ENCODE measurements at regions not wholly inside any gene's neighbourhood (a gene's known extent, or its start where the extent isn't known, plus 50 kb on each side); places are given as distances from the start of the nearest gene placed in this dataset.
"Not testable (repeated sequence)": the region's sequence is repeated elsewhere in the genome, so short reads cannot be mapped to it uniquely, and the experiment has no call there.

DNA sequence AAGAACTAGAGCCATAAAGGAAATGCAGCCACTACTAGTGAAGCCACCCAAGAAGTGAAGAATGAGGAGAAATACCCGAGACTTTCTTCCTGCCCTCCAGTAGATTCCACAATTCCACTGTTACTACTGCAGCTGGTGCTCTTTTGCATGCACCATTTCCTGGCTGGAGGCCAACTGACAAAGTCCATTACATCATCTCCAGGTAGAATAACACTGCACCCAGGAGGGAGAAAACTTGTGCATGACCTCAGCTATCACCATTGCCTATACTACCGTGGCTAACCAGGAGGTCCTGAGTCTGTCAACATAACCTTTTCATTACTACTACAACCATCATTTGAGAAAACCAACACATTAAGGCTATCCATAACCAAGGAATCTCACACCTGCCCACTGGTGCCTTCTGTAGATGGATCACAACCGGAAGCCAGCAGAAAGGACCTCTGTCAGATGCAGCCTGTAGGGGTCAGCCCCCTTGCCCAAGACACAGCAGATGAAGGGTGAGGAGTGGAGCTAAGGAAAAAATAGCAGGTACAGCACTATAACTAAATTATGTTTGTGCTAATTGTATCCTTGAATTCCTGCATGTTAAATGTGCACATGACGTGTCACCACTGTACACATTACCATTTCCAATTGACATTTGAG is 200.8 kb upstream of the C2CD4B start:
- no peak for DNase-seq (ENCODE audit: low read depth in 2 of 2)

DNA sequence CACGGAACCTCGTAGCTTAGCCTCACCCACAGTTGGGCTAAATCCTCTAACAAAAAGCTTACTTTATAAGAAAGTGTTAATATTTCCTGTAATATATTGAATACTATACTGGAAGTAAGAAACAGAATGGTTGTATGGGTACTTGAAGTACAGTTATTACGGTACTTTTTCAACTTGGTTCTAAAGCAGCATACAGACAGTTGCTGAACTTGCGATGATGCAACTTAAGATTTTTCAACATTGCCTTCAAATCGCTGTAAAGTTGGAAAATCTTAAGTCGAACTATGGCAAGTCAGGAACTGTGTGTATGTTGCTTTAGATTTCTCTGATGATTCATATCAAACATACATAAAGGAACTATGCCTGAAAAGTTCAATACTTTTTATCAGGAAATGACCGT is 204.4 kb upstream of the C2CD4B start:
- DNase-seq (ENCODE audit: low read depth in 2 of 2): no peak

DNA sequence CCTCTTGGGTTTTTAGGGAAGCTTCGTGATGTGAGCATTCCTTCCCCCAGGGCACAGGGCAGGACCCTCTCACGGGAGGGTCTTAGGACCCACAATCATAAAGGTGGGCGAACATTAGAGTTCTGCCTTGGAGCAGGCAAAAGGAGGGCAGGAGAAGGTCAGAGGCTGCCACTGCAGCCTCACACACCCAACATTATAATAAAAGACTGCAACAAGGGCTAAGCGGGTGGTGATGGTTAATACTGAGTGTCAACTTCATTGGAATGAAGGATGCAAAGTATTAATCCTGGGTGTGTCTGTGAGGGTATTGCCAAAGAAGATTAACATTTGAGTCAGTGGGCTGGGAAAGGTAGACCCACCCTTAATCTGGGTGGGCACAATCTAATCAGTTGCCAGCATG is 206.6 kb upstream of the C2CD4B start:
- not testable (repeated sequence) for DNase-seq (ENCODE audit: low read depth in 2 of 2)

DNA sequence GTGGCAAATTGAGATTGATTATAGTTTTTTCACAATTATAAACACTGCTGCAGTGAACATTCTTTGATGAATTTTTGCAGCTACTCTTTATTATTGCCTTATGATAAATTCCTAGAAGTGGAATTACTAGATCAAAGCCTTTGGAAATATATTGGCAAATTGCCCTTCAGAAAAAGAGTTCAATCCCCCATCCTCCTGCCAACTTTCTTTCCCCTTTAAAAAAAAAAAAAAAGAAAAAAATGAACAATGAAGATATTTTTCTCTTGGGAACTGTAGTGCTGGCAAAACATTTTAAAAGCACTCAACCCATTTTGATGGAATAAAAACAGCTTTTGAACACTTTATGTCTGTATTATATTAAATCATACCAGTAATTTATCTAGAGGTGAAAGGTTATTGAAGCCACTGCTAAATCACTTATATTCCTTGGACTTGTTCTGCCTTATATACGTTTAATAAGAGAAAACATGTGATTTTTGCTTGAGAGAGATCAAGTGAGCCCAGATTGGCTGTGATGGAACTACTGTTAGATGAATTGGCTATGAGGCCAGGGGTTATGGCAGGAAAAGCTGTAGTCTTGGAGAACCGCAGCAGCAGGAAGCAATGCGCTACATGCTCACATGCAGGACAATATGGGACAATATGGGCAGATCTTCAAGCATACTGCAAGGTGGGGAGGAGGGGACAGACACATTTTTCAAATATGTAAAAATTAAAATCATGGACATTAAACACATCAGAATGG is 212.8 kb upstream of the C2CD4B start:
- DNase-seq (ENCODE audit: low read depth in 2 of 2): no peak

DNA sequence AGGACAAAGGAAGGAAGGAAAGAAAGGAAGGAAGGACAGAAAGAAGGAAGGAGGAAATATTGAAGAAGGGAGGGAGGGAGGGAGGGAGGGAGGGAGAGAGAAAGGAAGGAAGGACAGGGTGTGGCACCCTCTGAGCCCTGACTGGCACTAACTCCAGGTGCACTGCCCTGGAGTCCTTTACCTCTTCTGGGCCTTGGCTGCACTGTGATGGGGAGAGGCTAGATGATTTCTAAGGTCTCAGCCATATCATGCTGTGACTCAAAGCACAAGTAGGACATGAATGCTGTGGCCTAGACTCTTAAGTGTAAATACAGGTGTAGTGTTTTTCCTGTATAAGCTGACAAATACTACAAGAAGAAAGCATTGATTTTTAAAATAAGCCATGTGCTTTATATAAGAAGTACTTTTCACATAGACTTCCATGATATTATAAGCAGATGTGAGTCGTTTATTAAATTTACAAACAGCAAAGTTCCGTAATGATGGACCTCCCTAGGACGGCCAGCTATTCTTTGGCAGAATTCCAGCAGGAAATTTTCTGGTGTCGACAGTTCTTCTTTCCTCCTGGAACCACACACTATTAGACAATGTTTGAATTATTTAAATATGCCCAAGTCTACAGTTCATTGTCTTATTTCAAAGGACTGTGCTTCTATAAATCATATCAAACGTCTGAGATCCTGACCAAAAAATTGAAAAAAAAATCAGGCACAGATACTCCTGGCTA is 213.8 kb upstream of the C2CD4B start:
- no peak for DNase-seq (ENCODE audit: low read depth in 2 of 2)

DNA sequence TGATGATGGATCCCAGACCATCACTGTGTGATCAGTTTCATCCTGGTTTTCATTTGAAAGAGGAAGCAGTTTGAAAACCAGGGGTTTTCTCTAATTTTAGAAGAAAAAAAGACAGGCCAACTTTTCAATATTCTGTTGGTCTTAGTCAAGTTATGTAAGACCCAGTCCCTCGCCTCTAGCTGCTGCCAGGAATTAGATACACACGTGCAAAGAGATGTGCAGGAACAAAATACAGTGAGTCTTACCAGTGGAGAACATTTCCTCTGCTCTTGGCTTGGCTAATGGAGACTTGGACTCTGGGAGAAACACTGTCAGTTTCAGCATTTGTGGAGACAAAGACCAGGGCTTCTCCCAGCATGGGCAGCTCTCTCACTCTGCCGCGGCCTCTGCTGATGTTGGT is 214.9 kb upstream of the C2CD4B start:
- DNase-seq (ENCODE audit: low read depth in 2 of 2): no peak

DNA sequence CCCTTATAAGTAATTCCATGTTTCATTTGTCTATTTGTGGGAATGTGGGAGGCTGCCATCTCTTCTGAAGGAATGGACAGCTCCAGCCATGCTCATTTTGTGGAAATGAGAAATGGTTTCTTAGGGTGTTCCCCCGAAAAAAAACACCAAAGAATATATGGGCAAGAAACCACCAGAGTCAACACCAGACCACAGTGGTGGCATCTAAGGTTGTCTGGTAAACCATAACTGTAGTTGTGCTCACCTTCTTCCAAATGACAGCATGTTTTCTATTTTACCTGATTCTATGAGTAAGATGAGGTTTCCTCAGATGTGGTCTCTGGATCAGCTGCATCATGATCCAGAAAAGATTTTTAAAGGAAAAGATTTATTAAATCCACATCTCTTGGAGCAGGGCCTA is 217.0 kb upstream of the C2CD4B start:
- DNase-seq (ENCODE audit: low read depth in 2 of 2): no peak

DNA sequence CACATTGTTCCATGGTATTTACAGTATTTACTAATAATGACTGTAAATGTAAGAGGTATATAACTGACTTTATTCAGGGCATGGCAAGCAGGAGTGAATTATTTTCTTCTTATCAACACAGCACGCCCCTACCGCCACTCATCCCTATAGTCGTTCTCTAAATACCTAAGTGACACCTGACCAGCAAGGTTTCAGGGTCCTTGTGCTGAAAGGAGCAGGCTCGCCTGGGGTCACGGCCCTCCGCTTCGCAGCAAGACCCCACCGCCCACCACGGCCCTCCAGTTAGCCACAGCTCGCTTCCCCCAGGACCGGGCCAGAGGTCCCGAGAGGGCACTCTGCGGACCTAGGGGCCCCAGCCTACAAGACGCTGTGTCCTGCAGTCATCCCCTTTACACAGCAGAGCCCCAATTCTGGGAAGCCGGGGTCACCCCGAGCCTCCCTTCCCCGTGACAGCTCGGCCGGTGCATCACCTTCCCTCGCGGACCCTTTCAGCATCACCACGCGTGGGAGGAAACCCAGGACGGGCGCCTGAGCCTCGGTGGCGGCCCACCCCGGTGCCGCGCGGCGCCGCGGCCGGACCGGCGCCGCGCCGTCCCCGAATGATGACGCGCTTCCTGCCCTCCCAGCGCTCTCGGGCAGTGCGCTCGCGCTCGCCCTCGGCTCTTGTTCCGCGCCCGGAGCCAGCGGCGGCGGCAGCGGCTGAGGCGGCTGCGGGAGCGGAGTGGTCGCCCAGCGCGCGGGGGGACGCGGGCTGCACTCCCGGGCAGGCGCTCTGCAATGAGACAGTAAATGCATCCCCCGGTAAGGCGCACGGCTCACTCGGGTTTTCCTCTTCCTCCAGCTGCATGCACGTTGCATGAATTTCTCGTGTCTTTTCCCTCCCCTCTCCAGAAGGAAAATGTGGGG is 225.1 kb upstream of the C2CD4B start, which contains the start of gene TLN2:
TLN2 (plus strand) TSS at position 666 of the 906 bp plus-strand sequence.
- DNase-seq (ENCODE audit: low read depth in 2 of 2): peak in 1 of 2 donors; percentile 55

DNA sequence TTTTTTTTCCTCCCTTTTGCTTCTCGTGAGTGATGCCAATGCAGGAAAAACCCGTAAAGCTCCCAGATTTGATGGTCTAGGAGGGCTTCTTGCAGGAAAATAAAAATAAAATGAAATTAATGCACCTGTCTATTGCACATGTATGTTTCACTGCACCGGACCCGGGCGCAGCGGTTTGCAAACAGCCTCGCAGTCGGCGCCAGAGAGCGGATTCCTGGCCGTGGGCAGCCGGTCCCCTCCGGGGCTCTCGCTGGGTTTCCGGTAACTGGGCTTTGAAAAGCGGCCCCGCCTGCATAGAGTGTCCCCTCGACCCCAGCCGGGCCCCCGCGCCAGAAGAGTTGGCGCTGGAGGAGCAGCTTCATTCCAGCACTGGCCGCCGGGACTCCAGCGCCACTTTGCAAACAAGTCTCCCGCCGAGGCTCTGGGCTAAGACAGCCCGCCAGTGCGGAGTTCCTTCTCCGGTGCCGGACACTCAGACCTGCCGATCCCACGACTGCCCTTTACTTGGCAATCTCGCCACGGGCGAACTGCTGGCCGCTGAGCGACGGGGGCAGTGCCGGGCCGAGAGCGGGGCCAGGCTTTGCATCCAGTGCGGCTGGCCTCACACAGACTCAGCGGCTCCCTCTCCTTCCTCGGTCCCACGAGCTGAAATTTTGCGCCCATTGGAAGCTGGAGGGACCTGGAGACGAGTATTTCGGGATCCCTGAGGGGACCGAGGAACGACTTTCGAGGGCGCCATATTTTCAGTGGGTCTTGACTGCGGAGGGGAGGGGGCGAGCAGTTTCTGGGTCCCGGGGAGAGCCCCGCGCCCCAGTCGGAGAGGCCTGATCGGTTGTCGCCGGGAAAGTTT is 225.9 kb upstream of the C2CD4B start:
- DNase-seq (ENCODE audit: low read depth in 2 of 2): peak in 1 of 2 donors; percentile 19

DNA sequence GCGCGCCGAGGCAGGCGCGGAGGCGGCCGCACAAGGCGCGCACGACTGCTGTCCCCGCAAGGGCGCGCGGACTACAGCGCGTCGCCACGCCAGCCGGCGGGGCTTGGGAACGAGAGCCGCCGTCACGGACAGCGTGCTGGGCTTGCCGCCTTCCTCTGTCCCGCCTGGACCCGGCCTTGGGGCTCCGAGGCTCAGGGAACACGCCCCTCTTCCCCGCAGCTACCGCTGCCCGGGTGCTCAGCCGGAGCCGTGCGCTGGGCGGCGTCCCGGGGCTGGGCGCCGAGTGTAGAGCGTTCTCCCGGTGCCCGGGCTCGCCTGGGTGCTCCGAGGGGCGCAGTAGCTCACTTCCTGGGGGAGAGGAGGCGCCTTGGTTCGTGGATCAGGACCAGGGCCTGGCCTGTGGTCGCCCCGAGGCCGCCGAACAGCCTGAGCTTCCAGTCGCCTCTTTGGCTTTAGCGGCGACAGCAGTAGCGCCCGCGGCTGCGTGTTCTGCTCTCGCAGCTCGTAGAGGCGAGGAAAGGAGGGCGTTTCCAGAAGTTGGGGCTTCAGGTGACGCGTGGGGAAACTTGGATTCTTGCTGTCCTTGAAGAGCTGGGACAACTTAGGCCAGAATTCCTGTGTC is 226.7 kb upstream of the C2CD4B start:
- DNase-seq (ENCODE audit: low read depth in 2 of 2): peak in 1 of 2 donors; percentile 15

DNA sequence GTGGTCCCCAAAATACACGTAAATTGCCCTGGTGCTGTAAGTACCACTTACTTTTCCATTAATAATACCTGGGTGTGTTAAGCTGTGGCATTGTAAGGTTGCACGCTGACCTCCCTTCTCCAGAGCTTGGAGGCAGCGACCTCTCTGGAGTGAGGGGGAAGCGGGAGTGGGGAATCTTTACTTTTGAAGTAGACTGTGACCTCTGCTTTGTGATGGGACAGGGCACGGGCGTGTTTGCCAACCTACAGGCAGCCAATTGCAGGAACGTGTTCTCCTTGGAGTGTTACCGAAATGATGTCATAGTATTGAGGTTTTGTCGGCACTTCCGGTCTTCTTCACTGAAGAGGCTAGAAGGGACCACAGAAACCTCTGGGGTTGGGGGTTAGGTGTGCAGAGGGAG is 227.3 kb upstream of the C2CD4B start:
- DNase-seq (ENCODE audit: low read depth in 2 of 2): no peak

DNA sequence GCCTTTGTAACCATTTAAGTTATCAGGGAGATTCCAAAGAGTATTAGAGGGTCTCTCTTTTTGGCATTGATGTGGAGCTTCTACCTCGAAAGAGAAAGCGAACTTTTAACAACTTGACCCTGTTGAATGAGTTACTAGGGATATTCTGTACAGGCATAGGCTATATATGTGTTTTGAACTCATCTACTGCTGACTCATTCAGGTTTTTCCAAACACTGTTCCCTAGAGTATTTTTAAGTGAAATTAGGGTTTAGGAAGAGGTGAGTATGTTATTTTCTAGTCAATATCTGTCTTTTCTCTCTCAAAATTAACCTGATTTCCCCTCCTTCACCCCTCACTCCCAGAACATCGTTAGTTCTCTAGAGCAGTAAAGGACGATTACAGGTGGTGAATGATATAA is 228.1 kb upstream of the C2CD4B start:
- no peak for DNase-seq (ENCODE audit: low read depth in 2 of 2)

DNA sequence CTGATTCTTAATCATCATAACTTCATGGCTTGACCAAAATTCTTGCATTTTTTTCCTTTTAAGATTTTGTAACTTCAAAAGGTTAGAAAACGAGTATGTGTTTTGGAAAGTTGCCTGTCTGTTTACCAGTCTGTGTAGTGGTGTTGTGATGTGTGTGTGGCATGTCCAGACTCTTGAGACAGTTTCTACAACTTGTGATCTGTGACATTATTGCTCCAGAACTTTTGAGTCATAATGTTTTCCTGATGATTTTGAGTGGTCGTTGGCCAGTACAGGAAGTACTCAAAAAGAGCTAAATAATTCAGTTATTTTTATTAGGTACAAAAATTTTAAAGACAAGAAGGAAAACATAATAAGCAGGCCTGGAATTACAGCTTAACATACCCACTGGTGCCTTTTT is 229.0 kb upstream of the C2CD4B start:
- no peak for DNase-seq (ENCODE audit: low read depth in 2 of 2)

DNA sequence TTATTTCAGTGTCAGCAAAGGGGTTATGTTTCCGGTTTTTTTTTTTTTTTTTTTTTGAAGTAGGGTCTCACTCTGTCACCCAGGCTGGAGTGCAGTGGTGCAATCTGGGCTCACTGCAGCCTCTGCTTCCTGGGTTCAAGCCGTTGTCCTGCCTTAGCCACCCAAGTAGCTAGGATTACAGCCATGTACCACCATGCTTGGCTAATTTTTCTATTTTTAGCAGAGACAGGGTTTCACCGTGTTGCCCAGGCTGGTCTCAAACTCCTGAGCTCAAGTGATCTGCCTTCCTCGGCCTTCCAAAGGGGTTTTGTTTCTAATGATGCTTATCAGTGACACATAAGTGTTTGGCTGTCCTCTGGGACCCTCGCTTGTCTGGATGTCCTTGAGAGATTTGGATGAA is 235.7 kb upstream of the C2CD4B start:
- no peak for DNase-seq (ENCODE audit: low read depth in 2 of 2)

DNA sequence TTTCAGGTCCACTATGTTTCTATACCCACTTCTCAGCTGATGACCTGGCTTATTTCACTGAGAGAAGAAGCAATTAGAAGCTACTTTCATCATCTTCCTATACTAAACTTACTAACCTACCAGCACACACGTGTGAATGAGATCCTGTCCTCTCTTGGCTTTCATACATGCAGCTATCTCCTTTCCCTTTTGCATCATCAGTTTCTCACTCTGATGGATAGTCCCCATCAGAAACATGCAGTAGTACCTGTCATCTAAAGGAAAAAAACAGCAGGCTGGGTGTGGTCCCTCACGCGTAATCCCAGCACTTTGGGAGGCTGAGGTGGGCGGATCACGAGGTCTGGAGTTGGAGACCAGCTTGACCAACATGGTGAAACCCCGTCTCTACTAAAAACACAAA is 237.6 kb upstream of the C2CD4B start:
- no peak for DNase-seq (ENCODE audit: low read depth in 2 of 2)

DNA sequence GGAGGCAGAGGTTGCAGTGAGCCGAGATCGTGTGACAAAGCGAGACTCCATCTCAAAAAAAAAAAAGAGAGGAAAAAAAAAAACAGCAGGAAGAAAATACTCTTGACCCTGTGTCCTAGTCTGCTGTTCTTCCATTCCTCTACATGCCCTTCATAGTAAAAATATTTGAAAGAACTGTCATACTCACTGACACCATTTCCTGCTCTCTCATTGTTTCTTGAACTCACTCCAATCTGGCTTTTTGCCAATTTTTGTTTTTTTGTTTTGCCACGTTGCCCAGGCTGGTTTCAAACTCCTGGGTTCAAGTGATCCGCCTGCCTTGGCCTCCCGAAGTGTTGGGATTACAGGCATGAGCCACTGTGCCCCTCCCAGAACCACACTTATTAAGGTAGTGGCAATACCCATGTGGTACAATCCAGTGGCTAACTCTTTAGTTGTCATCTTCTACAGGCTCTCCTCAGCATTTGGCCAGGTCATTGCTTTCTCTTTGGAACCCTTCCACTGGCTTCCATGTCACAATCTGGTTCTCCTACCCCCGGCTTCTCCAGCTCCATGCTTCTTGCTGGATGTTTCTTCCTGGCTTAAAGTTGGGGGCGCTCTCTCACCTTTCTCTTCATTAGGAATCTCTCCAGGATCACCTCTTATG is 238.2 kb upstream of the C2CD4B start:
- no peak for DNase-seq (ENCODE audit: low read depth in 2 of 2)

DNA sequence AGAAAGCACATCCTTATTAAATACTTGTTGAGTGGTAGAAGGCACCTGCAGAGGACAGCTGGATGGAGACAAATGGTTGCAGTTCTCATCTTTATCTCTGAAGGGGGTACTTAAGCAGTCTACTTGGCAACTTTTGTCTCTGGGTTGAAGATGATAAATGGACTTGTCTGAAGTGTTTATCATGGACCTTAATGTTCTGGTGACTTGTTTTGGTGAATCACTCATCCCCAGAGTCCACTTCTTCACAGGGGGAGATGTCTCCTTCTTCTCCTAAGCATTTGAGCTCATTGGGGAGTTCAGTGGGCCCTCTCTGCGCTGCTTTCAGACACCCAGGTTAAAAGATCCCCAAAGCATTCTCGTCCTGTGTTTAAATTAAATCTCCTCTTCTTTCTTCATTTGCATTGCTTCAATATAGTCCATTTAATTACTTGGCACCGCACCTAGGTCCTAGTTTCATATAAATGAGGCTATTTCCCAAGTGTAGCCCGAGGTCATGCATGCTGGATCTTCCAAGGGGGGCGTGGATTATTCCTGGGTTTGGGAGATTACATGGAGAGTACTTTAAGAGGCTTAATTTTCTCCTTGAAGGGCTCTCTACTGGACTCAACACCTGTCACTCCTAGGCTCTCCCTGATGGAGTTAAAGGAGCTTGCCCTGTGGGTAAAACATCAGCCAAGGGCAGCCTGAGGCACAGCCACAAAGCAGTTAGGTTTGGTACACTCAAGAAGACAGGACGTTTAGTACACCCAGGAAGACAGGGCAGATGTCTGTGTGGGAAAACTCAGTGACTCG is 239.3 kb upstream of the C2CD4B start:
- DNase-seq (ENCODE audit: low read depth in 2 of 2): no peak

DNA sequence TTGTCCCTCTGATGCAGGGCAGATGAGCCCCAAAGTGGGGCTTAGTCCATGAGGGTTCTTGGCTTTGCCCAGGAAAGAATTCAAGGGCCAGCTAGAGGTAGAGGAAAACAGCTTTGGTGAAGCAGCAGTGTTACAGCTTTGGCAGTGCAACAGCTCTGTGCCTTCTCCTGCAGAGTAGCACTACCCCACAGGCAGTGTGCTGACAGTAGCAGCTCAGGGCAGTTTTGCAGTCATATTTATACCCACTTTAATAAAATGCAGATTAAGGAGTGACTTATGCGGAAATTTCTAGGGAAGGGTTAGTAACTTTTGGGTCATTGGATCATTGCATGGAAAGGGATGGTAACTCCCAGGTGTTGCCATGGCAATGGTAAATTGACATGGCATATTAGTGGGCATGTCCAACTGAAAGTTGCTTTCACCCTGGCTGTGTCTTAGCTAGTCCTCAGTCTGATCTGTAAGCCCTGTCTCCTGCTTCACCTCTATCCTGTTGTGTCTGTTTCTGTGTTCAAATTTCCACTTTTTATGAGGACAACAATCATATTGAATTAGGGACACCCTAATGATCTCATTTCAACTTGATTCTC is 241.3 kb upstream of the C2CD4B start:
- no peak for DNase-seq (ENCODE audit: low read depth in 2 of 2)

DNA sequence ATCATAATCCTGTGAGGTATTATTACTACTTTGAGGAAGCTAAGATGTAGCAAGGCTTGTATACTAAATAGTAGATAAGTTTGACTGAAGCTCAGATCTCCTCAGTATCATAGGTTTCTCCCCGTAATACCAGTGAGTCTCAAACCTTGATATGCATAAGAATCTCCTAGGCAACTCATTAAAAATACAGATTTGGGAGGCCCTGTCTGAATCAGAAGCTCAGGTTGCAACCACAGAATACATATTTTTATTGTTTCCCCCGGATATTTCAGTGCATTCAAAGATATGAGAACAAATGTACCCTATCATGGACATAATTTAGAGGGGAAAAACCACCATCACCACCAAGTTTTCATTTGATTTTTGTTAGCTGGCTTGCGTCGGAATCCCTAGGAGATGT is 242.1 kb upstream of the C2CD4B start:
- no peak for DNase-seq (ENCODE audit: low read depth in 2 of 2)
